ENCODE measurements at regions not wholly inside any gene's neighbourhood (a gene's known extent, or its start where the extent isn't known, plus 50 kb on each side); places are given as distances from the start of the nearest gene placed in this dataset.
"Not testable (repeated sequence)": the region's sequence is repeated elsewhere in the genome, so short reads cannot be mapped to it uniquely, and the experiment has no call there.

DNA sequence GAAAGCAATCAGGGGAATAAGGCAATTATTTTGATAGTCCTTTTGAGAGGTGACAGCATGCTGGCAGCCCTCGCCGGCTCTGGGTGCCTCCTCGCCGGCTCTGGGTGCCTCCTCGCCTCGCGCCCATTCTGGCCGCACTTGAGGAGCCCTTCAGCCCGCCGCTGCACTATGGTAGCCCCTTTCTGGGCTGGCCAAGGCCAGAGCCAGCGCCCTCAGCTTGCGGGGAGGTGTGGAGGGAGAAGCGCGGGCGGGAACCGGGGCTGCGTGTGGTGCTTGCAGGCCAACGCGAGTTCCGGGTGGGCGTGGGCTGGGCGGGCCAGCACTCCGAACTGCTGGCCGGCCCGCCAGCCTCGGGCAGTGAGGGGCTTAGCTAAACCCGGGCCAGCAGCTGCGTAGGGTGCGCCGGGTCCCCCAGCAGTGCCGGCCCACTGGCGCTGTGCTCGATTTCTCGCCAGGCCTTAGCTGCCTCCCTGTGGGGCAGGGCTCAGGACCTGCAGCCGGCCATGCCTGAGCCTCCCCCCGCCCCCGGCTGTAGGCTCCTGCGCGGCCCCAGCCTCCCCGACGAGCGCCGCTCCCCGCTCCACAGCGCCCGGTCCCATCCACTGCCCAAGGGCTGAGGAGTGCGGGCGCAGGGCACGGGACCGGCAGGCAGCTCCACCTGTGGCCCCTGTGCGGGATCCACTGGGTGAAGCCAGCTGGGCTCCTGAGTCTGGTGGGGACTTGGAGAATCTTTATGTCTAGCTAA, 193.5 kb downstream of the ADCYAP1 start:
- not testable (repeated sequence) for FAIRE-seq; DNase-seq (ENCODE audit: insufficient read length, low spot score)

DNA sequence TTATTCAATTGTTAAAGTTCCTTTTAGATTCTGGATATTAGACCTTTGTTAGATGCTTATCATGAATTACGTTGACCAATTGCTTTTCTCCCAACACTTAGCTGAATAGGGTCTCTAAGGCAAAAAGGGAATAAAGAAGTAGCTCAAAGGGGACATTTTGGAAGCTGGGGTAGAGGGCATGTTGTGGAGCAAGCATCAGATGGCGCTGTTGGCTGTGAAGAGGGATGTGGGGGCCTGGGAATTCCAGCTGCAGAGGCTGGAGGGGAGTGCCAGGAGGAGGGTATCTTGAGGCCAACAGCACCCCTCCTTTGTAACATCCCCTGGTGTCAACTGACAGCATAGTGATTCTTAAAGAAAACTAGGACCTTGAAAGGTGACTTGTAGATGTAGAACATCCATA, 198.2 kb downstream of the ADCYAP1 start:
- DNase-seq (ENCODE audit: insufficient read length, low spot score) (no peak), FAIRE-seq (no peak)

DNA sequence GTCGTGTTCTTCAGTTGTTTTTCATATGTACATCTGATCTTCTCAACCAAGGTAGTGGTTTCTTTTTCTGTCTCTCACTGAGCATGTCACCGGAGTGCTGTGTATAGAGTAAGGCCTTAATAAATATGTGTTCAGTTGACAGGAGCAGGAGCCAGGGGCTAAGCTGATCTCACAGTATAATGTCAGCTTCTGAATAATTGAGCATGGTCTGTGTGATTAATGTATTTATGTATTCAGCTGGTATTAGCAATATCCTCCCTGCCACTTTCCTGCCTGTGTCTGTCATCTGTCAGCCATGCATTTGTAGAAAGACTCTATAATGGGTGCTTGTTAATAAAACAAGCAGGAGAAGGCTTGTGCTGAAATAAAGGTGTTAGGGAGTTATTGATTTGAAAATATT, 198.9 kb downstream of the ADCYAP1 start:
- FAIRE-seq (no peak), DNase-seq (ENCODE audit: insufficient read length, low spot score) (no peak)

DNA sequence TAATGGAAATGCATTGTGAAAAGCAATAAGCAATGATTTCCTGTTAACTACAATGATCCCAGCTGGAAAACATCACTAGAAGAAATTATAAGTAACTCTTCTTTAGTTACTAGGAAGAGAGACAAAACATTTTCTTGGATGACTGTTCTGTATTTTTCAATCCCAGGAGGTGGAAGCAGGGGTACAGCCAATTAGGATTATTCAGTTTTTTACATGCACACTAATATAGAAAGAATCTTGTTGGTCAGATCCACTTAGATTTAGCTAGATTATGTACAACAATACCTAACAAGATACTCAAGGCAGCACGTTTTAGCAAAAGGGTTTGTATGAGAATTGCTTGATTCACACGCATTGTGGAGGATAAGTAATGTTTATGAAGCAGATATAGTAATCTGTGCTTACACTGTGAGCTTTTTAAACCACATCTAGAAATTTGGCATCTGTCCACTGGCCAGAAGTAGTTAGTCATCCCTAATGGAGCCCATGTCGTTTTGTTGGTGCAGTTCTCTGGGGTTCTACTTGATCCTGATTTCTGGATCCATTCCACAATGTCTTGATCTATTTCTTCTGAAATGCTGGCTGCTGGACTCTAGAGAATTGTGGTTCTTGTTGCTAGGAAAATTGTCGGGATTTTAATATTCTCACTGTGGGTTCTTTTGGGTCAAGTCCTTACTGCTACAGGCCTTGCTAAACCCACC, 199.7 kb downstream of the ADCYAP1 start:
- FAIRE-seq = no peak

DNA sequence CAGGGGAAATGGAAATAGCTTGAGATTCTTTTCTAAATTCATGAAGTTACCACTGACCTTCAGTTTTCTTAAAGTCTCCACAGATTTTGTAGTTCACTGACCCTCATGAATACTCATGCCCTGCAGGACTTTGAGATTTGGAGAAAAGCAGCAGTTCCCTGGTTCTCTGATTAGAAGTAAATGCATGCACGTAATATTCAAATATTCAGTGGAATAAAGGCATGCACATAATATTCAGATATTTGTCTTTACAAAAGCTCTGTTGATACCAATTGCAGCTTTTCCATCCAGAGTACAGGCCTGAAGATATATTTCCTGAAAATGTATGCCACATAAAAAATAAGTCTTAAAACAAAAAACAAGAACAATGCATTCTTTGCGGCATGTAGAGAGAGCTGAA, 219.8 kb downstream of the ADCYAP1 start:
- FAIRE-seq (no peak), DNase-seq (ENCODE audit: insufficient read length, low spot score) (no peak)

More for the DNA sequence above, 199.7 kb downstream of the ADCYAP1 start:
- DNase-seq (ENCODE audit: insufficient read length, low spot score) = no peak

DNA sequence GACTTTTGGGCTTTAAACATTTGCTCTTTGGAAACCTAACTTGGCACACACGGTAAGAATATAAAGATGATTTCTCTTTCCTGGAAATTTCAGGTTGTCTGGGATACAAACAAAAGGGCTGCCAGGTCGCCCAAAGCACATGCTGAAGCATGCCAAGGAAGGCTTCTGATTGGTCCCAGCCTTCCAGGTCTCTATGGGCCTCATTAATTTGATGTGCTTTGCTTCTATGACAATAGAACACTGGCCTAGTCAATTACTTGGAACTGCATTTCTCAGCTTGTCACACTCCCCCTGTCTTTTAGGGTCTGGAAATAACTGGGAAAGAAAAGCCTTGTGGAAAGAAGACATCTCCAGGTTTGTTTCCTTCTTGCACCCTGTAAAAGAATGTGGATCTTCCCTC, 228.9 kb downstream of the ADCYAP1 start:
- DNase-seq (ENCODE audit: insufficient read length, low spot score) (no peak), FAIRE-seq (no peak)

DNA sequence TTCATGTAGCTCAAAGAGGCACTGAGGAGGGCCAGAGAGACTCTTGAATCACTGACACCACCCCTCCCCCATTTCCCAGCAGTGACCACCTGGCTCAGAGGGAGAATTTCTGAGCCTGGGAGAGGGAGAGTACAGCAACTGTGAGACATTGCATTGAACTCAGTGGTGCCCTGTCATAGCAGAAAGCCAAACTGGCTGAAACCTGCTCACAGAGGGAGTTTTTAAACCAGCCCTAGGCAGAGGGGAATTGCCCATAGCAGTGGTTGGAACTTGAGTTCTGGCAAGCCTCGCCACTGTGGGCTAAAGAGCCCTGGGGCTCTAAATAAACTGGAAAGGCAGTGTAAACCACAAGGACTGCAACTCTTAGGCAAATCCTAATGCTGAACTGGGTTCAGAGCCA, 243.1 kb downstream of the ADCYAP1 start:
- DNase-seq (ENCODE audit: insufficient read length, low spot score) (no peak), FAIRE-seq (no peak)

DNA sequence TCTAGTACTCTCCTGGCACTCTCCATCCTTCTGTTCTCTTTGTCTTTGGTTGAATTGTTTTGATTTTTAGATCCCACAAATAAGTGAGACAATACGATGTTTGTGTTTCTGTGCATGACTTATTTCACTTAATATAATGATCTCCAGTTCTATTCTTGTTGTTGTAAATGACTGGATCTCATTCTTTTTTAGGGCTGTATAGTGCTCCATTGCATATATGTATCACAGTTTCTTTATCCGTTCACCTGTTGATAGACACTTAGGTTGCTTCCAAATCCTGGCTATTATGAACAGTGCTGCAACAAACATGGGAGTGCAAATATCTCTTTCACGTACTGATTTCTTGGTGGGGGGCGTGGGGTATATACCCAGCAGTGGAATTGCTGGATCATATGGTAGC, 245.0 kb downstream of the ADCYAP1 start:
- DNase-seq (ENCODE audit: insufficient read length, low spot score) (no peak), FAIRE-seq (no peak)

DNA sequence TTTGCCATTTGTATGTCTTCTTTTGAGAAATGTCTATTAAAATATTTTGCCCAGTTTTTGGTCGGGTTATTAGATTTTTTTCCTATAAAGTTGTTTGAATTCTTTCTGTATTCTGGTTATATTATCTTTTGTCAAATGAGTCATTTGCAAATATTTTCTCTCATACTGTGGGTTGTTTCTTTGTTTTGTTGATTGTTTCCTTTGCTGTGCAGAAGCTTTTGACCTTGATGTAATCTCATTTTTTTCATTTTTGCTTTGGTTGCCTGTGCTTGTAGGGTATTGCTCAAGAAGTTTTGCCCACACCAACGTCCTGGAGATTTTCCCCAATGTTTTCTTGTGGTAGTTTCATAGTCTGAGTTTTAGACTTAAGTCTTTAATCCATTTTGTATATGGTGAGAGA, 245.7 kb downstream of the ADCYAP1 start:
- DNase-seq (ENCODE audit: insufficient read length, low spot score) (no peak), FAIRE-seq (no peak)

DNA sequence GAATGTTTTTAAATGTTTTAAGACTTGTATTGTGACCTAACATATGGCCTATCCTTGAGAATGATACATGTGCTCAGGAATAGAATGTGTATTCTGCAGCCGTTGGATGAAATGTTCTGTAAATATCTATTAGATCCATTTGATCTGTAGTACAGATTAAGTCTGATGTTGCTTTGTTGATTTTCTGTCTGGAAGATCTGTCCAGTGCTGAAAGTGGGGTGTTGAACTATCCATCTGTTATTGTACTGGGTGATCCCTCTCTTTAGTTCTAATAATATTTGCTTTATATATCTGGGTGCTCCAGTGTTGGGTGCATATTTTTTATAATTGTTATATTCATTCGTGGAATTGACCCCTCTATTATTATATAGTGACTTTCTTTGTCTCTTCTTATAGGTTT, 248.3 kb downstream of the ADCYAP1 start:
- not testable (repeated sequence) for DNase-seq (ENCODE audit: insufficient read length, low spot score); FAIRE-seq

DNA sequence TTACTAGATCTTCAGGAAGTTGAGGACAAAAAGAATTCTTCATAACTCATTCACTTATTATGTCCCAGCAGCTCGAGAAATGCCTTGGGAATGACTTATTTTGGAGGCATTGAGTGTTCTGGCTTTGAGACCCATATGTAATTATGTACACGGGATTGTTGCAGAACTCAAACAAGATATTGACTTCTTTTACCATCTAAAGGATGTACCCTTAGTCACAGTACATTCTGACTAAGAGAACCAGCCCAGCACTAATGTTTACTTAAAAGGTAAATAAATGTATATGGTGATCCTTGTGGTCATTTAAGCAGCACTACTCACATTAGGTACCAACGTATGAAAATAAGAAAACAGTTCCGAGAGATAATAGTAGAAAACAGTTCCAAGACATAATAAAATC, 268.9 kb downstream of the ADCYAP1 start:
- no peak for DNase-seq (ENCODE audit: insufficient read length, low spot score)
- no peak for FAIRE-seq

DNA sequence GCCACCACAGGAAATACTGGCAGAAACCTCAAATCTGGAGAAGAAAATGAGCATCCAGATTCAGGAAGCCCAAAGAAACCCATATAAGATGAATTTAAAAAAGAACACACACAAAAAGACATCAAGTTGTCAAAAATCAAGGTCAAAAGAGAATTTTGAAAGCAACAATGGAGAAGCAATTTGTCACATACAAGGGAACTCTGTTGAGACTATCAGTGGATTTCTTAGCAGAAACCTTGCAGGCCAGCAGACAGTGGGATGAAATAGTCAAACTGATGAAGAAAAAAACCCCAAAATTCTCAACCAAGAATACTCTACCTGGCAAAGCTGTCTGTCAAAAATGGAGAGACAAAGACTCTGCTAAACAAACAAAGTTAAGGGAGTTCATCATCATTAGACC, 272.6 kb downstream of the ADCYAP1 start:
- no peak for DNase-seq (ENCODE audit: insufficient read length, low spot score)
- no peak for FAIRE-seq

DNA sequence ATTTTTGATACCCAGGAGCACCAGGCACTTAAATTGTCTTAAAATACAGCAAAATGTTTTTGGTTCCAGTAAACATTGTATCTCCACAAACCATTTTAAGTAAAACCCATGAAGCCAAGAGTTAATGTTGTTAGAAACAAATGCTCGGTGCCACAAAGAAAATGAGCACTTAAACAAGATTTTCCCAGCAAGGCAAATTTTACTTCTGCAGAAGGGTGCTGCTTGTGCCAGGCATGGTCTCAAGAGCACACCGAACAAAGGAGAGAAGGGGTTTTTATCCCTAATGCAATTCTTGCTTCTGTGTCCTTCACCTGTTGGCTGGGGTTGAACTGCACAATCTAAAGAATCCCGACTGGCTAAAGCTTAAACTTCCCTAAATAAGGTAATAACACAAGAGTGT, 286.7 kb downstream of the ADCYAP1 start:
- no peak for DNase-seq (ENCODE audit: insufficient read length, low spot score)

DNA sequence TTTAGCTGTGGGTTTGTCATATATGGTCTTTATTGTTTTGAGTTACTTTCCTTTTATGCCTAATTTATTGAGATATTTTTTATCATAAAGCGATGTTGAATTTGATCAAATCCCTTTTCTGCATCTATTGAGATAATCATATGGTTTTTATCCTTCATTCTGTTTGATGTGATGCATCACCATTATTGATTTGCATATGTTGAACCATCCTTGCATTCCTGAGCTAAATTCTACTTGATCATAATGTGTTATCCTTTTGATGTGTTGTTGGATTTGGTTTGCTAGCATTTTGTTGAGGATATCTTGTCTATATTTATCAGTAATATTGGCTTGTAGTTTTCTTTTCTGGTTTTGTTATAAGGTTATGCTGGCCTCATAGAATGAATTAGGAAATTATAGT, 308.5 kb downstream of the ADCYAP1 start:
- DNase-seq (ENCODE audit: insufficient read length, low spot score) = no peak
- FAIRE-seq = no peak

More for the DNA sequence above, 286.7 kb downstream of the ADCYAP1 start:
- no peak for FAIRE-seq

DNA sequence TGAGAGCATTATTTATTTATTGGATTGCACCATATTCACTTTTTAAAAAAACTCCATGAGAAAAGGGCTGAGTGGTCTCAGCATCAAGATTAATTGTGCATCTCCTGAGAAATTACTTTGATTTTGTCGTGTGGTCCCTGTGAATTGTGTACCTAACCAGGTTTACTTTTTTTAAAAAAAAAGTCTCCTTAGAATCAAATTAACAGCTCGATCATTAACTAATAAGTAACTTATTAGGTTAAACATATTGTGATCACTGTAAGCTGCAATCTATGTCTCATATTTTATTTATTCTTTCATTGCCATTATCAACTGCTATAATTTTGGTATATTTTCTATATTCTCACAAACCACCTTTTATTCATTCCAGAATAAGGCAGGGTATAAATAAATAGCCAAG, 318.2 kb downstream of the ADCYAP1 start:
- no peak for FAIRE-seq

DNA sequence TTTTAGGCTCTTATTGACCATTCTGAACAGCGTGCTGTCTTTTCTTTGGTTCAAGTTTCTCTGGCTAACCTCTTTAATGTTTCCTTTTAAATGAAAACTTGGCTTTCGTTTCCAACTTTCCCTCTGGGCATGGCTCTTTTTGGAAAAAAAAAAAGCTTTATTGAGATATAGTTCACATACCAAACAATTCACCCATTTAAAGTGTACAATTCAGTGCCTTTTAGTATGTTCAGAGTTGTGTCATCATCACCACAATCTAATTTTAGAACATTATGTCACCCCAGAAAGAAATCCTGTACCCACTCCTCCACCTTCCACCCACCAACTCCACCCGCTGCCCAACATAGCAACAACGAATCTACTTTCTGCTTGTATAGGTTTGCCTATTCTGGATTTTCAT, 322.4 kb downstream of the ADCYAP1 start:
- DNase-seq (ENCODE audit: insufficient read length, low spot score) = no peak
- FAIRE-seq = no peak

More for the DNA sequence above, 318.2 kb downstream of the ADCYAP1 start:
- no peak for DNase-seq (ENCODE audit: insufficient read length, low spot score)

DNA sequence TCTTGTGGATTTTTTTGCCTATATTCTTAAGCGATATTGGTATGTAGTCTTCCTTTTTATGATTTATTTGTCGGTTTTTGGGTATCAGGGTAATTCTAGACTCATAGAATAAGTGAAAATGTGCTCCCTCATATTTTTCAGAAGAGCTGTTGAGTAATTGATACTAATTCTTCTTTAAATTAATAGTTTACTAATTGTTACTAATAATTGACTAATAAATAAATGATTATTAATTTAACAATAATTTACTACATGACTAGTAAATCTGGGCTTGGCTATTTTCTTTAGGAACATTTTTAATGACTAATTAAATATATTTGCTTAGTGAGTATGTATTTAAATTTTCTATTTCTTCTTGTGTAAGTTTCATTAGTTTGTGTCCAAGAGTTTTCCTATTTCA, 325.0 kb downstream of the ADCYAP1 start:
- FAIRE-seq = no peak
- DNase-seq (ENCODE audit: insufficient read length, low spot score) = no peak

DNA sequence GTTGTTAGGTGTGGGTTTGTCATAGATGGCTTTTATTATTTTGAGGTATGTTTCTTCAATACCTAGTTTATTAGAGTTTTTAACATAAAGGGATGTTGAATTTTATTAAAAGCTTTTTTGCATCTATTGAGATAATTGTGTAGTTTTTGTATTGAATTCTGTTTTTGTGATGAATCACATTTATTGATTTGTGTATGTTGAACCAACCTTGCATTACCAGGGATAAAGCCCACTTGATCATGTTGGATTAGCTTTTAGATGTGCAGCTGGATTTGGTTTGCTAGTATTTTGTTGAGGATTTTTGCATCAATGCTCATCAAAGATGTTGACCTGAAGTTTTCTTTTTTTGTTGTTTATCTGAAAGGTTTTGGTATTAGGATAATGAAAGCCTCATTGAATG, 328.2 kb downstream of the ADCYAP1 start:
- DNase-seq (ENCODE audit: insufficient read length, low spot score) (no peak), FAIRE-seq (no peak)

DNA sequence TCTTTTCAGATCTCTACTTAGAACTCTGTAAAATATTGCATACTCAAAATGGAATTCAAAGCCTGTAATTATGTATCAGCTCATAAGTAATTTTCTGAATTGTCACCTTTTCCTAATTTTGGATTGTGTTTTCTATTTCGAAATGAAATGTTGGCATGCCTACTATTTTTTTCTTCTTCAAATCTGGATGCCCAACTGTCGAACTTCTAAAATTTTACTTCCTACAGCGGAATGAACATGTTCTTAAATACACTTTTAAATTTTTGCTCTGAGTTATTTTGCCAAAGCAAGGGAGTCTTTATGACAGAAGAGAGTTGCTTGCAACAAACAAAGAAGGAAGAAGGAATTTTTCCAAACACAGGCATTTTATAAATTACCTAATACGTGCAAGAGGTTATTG, 336.0 kb downstream of the ADCYAP1 start:
- DNase-seq (ENCODE audit: insufficient read length, low spot score) = no peak
- no peak for FAIRE-seq

DNA sequence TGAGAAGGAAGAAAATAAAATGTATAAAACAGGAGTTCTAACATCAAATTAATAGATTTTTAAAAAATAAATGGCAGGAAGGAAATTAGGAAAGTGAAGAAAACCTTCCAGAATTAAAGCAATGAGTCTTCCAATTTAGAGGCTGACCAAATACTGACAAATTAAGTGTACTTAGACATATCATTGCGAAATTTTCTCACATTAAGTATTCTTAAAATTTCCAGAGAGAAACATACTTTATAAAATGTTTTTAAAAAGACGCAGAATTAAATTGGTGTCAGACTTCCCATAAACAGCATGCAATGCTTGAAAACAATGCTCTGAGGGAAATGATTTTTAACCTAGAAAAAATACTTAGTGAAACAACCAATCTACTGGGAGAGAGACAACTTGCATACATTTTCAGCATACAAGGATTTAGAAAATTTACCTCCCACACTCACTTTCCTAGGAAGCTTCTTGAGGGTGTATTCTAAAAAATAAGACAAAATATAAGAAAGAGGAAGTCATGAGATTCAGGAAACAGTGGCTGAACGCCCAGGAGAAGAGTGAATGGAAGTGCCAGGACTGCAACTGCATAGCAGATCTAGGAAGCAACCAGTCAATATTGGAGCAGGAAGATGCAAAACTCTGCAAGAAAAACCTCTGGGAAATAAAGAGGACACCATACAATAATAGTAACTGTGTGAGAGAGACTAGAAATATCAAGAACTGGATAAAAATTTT, 339.9 kb downstream of the ADCYAP1 start:
- FAIRE-seq (no peak), DNase-seq (ENCODE audit: insufficient read length, low spot score) (no peak)

DNA sequence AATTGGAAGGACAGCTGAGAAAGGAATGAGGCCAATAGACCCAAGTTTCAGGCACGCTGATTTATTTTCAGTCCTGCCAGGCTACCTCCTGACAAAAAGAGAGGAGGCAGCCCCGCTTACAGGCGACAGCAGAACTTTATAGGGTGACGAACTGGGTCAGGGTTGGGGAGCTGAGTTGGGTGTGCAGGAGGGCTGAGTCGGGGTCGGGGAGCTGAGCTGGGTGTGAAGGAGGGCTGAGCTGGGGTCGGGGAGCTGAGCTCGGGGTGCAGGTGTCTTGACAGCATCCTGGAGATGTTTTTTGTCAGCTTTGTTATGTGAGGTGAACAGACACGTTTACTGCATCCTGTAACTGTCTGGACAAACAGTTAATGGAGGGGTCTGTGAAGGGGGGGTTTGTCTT, 342.2 kb downstream of the ADCYAP1 start:
- DNase-seq (ENCODE audit: insufficient read length, low spot score) (no peak), FAIRE-seq (no peak)

DNA sequence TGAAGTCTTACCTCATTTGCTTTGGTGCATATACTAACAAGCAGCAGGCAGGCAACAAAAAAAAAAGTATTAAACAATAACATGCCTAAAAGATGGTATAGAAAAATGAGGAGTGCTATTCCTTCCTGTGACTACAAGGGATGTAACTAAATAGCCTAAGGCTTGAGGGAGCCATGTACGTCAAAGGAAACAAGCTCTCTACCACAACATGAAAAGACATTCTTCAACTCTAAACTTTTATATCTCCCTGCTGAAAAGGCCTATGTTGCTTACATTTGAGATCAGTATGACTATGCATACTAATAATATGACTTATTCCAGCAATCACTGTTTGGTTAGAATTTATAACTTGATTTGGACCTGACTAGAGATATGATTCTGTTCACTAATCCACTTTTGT, 347.9 kb downstream of the ADCYAP1 start:
- FAIRE-seq (no peak), DNase-seq (ENCODE audit: insufficient read length, low spot score) (no peak)
